H7 (cell line): ENCODE measurements at regions not wholly inside any gene's neighbourhood (a gene's known extent, or its start where the extent isn't known, plus 50 kb on each side); places are given as distances from the start of the nearest gene placed in this dataset.
"Not testable (repeated sequence)": the region's sequence is repeated elsewhere in the genome, so short reads cannot be mapped to it uniquely, and the experiment has no call there.

ENCODE experiments used
- DNase-seq: peaks from one replicate; pipeline ENCODE4 v3.0.0; 2012
- H3K27me3 ChIP-seq: 2 replicates; pipeline ENCODE4 v1.6.0; 2011; ENCODE audit warnings: mild to moderate bottlenecking, low read length; ENCODE audit not compliant: control insufficient read depth, insufficient read depth
- H3K36me3 ChIP-seq: replicated peaks from 2 replicates; pipeline ENCODE4 v1.5.1; 2011; ENCODE audit warnings: low read length; ENCODE audit not compliant: control insufficient read depth, insufficient read depth
- H3K4me3 ChIP-seq: 2 replicates; pipeline ENCODE4 v1.5.1; 2011; ENCODE audit warnings: low read depth, mild to moderate bottlenecking, control low read depth, low read length, moderate library complexity; ENCODE audit not compliant: insufficient read depth

DNA sequence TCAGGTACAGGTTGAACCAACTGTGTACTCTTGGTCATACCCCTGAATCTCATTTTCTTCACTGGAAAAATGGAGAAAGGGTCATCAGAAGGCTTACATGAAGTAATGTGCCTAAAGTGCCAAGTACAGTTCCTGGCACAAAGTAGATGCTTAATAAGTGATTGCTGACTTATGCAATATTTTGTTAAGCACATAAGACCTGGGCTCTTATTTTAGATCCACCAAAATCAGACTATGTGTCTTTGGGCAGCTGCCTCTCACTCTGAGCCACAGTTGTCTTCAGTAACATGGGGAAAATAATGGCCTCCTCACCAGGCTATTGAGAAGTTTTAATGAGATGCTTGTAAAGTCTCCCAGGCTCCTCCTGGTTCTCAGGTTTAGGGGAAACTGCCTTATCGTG is 74.3 kb upstream of the TRABD2B start:
- no peaks in the 10 kb centered on the region; the same call in 1 of the 2 replicates for H3K27me3 ChIP-seq
- no peak for DNase-seq
- no peak overlapping the region for H3K4me3 ChIP-seq
- no peaks in the 10 kb centered on the region for H3K36me3 ChIP-seq

DNA sequence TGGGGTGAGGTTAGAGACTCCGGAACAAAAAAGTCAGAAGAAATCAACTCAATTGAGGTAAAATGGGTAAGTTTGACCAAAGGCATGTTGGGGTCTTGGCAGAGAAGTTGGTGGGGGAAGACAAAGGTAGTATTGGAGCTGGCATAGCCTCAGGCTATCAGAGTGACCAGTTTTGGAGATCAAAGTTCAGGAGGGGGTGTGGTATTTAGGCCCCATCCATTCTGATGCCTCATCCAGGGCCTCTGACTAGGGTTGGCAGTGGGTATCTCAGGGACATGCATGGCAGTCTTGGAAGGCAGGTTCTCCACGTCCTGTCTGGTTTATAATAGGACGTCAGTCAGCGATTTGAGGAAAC is 73.2 kb upstream of the TRABD2B start:
- no peaks in the 10 kb centered on the region for H3K36me3 ChIP-seq
- DNase-seq: no peak
- no peak overlapping the region for H3K4me3 ChIP-seq
- no peaks in the 10 kb centered on the region; the same call in 1 of the 2 replicates for H3K27me3 ChIP-seq

DNA sequence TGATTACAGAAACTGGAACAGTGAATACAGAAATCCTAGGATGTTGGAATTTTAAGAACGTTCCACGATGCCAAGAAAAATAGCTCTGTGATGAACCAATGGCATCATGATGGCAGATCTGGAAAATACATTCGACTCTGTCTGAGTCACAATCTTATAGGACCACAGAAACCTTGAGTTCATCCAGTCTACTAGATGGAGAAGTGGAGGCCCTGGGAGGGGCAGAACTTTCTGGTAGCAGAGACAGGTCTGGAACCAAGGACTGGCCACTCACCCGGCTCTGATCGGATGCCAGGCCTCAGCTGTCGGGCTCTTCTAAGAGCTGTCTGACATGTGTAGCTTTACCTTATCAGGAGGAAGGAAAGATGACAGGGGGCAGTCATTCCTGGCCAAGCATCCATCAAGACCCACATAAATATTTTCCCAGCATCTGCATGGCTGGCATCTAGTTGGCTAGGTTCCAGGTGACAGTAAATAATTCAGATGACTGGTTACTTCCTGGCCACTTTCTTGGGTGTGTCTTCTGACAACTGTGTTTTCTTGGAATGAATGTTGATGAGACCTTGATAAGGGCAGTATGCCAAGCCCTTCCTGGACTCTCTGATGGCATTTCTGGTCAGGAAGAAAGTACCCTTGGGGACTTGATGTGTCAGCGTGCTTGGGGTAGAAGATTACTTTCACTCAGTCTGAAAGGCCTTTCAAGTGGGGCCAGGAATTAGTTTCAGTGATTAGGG is 72.6 kb upstream of the TRABD2B start:
- Histone ChIP-seq H3K27me3 (no peaks in the 10 kb centered on the region; the same call in 1 of the 2 replicates), H3K4me3 (no peak overlapping the region)
- DNase-seq: no peak

DNA sequence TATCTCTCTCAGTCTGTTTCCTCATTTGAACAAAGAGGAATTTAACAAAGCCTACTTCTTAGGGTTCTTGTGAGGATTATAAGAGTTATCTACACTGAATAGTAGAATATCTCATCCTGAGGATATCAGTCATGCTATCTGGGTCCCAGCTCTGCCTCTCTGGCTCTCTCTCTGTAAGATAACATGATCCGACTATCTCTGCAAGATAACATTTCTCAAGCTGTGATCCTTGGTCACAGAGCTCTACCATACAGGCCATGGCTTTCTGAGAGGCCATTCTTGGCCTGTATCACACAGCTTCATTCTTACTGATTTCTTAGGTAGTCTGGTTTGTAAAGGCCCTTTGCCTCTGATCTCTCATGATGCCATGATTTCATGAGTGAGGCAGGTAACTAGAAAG is 71.0 kb upstream of the TRABD2B start:
- H3K27me3 ChIP-seq: peaks cover 1% of the 10 kb centered on the region; the same call in 1 of the 2 replicates
- DNase-seq: no peak

More for the DNA sequence above, 72.6 kb upstream of the TRABD2B start:
- H3K36me3 ChIP-seq: no peaks in the 10 kb centered on the region

DNA sequence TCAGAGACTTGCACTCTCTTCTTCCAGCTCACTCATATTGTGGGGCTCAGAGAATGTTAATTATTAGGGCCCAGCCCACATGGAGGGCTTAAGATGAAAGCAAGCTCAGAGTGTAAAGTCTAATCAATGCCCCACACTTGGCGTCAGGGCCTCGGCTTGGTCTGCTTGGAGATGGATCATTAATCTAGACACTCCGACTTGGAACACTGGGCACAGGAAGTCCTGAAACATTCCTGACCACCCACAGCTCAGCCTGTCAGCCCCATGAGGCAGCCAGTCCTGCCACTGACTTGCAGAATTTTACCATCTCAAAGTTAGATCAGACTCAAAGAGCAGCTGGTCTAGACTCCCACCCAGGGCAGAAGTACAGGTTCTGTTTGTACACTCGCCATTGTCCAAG is 69.8 kb upstream of the TRABD2B start:
- DNase-seq: no peak
- Histone ChIP-seq H3K36me3 (no peaks in the 10 kb centered on the region), H3K4me3 (no peak overlapping the region), H3K27me3 (peaks cover 1% of the 10 kb centered on the region; the same call in 1 of the 2 replicates)

More for the DNA sequence above, 71.0 kb upstream of the TRABD2B start:
- no peaks in the 10 kb centered on the region for H3K36me3 ChIP-seq
- no peak overlapping the region for H3K4me3 ChIP-seq

DNA sequence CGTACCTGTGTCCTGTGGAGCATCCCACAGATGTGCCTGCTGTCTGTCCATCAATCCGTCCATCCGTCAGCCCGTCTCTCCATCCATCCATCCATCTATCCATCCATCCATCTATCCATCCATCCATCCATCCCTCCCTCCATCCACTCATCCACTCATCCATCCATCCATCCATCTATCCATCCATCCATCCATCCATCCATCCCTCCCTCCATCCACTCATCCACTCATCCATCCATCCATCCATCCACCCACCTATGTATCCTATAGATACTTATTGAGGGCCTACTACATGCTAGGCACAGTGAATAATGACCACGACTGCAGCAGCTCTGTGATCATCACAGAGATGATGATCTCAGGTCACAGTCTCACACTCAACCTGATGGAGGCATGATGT is 67.5 kb upstream of the TRABD2B start:
- not testable (repeated sequence) for H3K4me3 ChIP-seq, DNase-seq

DNA sequence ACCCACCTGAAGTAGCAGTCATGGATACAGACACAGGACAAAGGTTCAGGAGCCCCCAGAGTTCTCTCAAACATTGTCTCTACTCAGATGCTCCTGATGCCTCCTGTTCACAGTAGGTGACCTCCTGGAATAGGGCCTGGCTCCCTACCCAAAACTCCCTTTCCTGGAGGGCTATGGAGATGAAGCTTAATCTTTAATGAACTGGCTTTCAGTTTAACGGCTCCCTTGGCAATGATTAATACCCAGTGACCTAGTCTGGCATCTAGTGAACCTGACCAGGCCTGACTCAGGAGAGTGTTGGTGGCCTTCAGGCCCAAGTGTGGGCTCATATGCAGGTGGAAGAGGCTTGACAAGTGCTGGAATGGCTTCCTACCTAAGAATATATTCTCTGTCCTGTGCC is 65.2 kb upstream of the TRABD2B start:
- Histone ChIP-seq H3K27me3 (peaks cover 6% of the 10 kb centered on the region), H3K4me3 (no peak overlapping the region), H3K36me3 (no peaks in the 10 kb centered on the region)
- DNase-seq: no peak

More for the DNA sequence above, 67.5 kb upstream of the TRABD2B start:
- not testable (repeated sequence) for H3K27me3 ChIP-seq, H3K36me3 ChIP-seq

DNA sequence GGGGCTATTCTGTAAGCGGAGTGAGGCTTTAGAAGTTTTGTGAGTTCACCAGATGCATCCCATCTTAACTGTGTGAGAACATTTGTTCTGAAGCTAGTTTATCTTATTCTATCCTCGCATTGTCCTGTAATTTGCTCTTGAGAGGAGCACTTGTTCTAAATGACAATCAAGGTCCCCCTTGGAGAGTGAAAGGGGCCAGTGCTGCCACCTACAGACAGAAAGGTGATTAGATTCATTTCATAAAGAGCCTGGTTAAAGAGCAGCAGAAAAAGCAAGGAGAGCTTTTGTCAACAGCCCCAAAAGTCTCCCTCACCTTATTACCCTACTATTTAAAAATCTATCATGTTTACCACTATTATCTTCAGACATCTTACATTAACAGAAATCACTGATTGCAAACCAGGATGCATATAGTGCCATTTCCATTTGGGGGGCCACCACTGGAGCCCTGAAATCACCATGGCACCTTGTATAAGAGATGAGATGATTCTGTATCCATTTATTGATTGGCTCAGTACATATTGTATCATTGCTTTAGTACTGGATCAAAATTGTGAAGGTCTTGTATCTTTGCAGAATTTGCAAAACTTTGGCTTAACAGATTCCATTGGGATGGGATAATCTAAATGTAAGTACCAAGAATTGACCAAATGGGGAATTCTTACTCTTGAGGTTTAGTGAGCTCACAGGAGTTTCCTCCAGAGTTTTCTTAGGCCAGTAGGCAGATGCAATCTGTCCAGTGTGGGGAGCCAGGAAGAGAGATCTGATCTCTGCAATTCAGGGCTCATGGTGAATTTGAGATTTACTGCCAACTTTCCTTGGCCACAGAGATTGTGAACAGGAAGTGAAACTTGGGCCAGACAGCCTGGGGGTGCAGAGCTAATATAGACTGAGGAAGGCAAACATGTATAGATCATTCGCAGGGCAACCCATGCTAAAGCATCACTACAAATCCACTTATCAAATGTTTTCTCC is 64.3 kb upstream of the TRABD2B start:
- H3K36me3 ChIP-seq: no peaks in the 10 kb centered on the region
- H3K4me3 ChIP-seq: no peak overlapping the region
- H3K27me3 ChIP-seq: peaks cover 6% of the 10 kb centered on the region
- DNase-seq: peak; percentile 79

DNA sequence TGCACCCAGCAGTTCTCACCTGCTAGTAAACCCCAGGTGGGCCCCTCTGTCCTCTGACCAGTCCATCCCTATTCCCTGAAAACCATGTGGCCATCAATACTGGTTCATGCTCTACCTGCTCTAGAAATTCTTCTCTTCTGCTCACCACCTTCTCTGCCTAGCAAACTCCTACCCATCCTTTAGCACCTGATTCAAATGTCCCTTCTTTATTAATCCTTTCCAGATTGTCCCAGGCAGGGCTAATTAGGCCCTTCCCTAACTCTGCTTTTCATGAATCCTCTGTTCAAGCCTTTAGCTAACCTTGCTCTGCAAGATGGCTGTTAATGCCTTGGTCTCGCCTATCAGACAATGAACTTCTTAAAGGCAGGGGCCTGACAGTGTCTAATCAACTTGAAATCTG is 62.1 kb upstream of the TRABD2B start:
- H3K27me3 ChIP-seq: peaks cover 12% of the 10 kb centered on the region
- no peak overlapping the region for H3K4me3 ChIP-seq
- no peak for DNase-seq
- H3K36me3 ChIP-seq: no peaks in the 10 kb centered on the region

DNA sequence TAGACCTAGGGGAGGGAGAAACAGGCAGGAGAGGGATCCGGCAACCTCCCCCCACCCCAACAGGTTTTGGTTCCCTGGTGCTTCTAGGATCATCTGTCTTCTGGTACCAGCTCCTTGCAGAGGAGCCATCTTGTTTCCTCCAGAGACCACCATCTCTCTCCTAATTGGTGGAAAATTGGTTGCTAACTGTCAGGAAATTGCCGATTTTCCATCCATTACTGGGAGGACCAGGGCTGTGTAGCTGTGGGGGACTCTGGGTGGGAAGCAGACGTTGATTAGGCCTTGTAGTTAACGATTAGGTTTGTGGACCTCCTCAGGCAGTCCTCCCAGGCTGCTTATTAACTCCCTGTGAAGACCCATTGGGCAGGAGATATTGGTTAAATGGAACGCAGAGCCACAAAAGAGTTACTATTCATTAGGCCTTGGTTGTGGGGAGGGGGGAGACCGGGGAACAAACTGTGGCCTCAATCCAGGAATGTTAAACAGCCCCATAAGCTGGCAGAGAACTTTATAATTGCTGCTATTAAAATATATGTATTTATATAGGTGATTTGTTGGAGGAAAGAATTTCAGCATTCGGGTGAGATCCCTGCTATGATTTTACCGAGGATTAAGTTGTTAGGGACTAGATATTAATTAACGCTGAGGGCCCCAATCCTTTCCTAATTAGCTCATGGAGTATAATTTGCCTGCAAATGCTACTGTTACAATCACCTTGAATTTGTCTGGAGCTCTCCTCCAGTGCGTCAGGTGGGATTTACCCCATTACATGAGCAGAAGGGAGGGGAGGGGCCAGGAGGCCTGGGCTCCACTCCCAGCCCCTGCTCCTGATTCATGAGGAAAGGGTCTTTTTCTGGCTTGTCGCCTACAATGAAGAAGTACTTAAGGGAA is 61.2 kb upstream of the TRABD2B start:
- H3K4me3 ChIP-seq: no peak overlapping the region
- DNase-seq: no peak
- no peaks in the 10 kb centered on the region for H3K36me3 ChIP-seq
- peaks cover 11% of the 10 kb centered on the region for H3K27me3 ChIP-seq

DNA sequence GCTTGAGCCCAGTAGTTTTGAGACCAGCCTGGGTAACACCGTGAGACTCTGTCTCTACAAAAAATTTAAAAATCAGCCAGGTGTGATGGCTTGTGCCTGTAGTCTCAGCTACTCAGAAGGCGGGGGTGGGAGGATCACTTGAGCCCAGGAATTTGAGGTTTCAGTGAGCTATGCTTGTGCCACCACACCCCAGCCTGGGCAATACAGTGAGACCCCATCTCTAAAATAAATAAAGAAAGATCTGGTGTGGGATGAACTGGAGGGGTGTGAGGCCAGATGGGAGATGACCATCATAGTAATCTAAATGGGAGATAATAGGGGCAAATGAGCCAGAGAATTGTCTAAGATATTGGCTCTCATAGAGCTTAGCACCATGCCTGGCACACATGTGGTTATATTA is 60.1 kb upstream of the TRABD2B start:
- no peak overlapping the region for H3K4me3 ChIP-seq
- DNase-seq: no peak
- no peaks in the 10 kb centered on the region for H3K36me3 ChIP-seq
- H3K27me3 ChIP-seq: peaks cover 11% of the 10 kb centered on the region

DNA sequence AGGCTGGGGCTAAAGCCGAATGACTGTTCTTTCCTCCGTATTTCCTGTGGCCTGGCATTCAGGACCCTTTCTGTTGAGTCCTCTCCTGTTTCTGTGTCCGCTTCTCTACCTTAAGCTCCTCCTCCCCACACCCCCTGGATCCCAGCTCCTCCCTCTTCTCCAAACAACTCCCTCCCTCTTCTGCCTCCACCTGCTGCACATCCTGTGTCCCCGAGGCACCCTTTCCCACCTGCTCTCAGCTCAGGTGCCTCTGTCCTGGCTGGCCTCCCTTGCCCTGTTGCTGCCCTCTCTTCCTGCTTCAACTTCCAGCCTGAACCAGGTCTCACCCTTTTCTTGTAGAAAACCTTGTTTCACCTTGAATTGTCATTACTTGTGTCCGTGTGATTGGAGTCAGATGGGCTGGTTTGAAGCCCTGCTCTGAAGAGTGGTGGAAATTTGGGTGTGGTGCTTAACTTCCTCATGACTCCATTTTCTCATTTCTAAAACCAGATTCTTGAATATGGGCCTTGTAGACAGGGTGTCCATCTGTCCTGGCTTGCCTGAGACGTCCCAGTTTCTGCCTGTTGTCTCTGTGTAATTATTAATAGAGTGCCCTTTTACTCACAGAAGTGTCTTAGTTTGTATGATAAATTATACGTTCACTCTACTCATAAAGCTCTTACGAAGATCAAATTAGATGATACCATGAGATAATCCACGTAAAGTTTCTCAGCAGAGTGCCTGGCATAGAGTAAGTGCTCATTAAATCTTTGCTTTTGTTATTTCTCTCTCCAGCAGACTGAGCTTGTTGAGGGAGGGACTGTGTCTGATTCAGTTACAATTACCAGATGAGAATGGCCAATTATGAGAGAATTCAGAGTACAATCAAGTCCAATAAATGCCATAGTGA is 58.9 kb upstream of the TRABD2B start:
- no peak overlapping the region for H3K4me3 ChIP-seq
- H3K36me3 ChIP-seq: no peaks in the 10 kb centered on the region
- DNase-seq: peak; percentile 82
- peaks cover 11% of the 10 kb centered on the region for H3K27me3 ChIP-seq

DNA sequence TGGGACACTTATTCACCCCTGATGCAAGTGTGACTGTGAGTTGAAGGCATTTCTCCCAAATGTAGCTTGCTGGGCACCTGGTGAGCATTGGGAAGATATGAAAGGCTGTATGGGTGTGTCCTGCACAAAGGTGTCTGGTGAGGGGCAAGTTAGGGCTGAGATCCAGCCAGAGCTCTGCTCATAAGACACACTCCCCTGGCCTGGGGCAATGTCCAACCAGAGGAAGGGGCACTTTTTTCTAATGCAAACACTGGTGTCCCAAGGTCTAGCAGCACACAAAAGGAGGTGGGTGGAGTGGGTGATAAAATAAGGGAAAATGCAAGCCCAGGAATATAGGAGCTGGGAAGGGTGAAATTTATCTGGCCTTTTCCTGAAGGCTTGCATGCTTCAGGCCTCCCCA is 57.0 kb upstream of the TRABD2B start:
- H3K36me3 ChIP-seq: no peaks in the 10 kb centered on the region
- no peak overlapping the region for H3K4me3 ChIP-seq
- DNase-seq: no peak
- peaks cover 9% of the 10 kb centered on the region for H3K27me3 ChIP-seq
